ENCODE measurements at regions not wholly inside any gene's neighbourhood (a gene's known extent, or its start where the extent isn't known, plus 50 kb on each side); places are given as distances from the start of the nearest gene placed in this dataset.

DNA sequence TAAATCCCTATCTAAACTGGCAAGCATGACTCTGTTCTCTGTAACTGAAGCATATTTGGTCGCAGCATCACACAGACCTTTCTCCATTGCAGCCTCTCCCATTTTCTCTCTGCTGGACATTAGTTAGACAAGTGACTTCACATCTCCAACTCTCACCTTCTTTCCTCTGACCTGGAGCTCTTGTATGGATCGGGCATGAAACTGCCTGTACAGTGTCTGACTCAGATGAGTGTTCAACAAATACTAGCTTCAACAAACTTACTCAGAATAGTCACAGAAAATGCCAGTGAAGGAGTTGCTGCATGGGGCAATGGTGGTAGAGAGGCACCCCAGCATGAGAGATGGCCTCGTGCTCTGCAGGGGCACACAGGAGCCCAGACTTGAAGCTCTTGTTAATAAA, 104.7 kb upstream of the COPS8 start:
- Histone ChIP-seq H3K4me3 (ENCODE audit: control insufficient read depth in 1 of 7, extremely low read depth in 1 of 7, insufficient read depth in 4 of 7, low read depth in 2 of 7, low read length in 6 of 7) (no peak overlapping the region), H3K9me3 (ENCODE audit: control extremely low read depth in 1 of 5, control insufficient read depth in 4 of 5, insufficient read depth in 2 of 5, low read depth in 1 of 5, low read length in 4 of 5) (peaks cover 0 to 11% (median 0%) of the 10 kb centered on the region in 5 experiments), H3K27me3 (replicated peaks in 2 of 5; ENCODE audit: control insufficient read depth in 4 of 5, insufficient read depth in 5 of 5, low read length in 4 of 5) (peaks cover 0 to 7% (median 2%) of the 10 kb centered on the region in 5 experiments), H3K36me3 (ENCODE audit: control insufficient read depth in 4 of 4, insufficient read depth in 4 of 4, low read length in 3 of 4) (no peaks in the 10 kb centered on the region), H3K27ac (ENCODE audit: insufficient read depth in 1 of 2, low read depth in 1 of 2, low read length in 2 of 2, poor library complexity in 1 of 2, severe bottlenecking in 2 of 2) (no peak overlapping the region), H3K4me1 (ENCODE audit: control extremely low read depth in 1 of 4, control insufficient read depth in 4 of 4, insufficient read depth in 4 of 4, low read length in 3 of 4) (no peaks in the 10 kb centered on the region)
- 91% methylated on average over 3 of the region's 3 CpGs for whole genome bisulfite sequencing (ENCODE audit: insufficient coverage)
- no peak for DNase-seq
- ChIA-PET CTCF (no interaction called here), POLR2A (no interaction called here)

DNA sequence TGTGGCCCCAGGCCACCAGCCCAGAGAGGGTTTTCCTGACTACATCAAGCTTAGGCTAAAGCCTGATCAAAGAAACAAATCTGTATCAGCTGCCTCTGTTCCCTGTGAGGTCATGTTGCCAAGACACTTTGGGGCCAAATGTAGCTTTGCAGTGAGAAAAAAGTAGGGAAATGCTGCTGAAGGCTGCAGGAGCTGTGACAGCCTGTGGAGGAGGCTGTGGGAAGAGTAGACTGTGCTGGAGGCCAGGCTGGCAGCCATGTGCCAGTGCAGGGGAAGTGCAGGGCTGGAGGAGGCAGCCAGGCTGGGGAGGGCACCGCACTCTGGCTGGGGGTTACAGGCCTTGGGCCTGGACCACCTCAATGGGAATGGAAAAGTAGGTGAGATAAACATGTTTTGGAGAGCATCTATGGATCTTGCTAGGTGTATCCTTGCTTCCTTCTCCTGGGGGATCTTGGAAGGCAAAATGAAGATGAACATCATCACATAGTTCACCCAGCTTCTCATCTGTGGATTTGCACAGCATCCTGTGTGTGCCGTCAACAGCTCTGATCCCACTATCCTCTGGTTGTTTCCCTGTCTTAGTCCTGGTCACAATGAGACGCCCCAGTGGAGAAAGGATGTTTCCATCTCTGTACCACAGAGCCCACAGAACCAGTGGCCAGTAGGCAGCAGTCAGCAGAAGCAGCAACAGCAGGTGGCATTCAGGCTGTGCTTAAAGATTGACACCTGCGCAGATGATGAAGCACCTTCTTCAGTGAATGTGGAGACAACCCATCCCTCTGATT, 103.8 kb upstream of the COPS8 start:
- POLR2A ChIA-PET, result interaction anchor here (0.6 kb wide), 1 partner anchor 1060 kb away, joined by 3 read pairs; no protein-coding TSS in a partner anchor
- no peak overlapping the region for H3K4me3 ChIP-seq (ENCODE audit: control insufficient read depth in 1 of 7, extremely low read depth in 1 of 7, insufficient read depth in 4 of 7, low read depth in 2 of 7, low read length in 6 of 7)
- no peak overlapping the region for H3K27ac ChIP-seq (ENCODE audit: insufficient read depth in 1 of 2, low read depth in 1 of 2, low read length in 2 of 2, poor library complexity in 1 of 2, severe bottlenecking in 2 of 2)
- no peaks in the 10 kb centered on the region for H3K36me3 ChIP-seq (ENCODE audit: control insufficient read depth in 4 of 4, insufficient read depth in 4 of 4, low read length in 3 of 4)
- no peaks in the 10 kb centered on the region for H3K4me1 ChIP-seq (ENCODE audit: control extremely low read depth in 1 of 4, control insufficient read depth in 4 of 4, insufficient read depth in 4 of 4, low read length in 3 of 4)
- peaks cover 0 to 7% (median 2%) of the 10 kb centered on the region in 5 experiments for H3K27me3 ChIP-seq (replicated peaks in 2 of 5; ENCODE audit: control insufficient read depth in 4 of 5, insufficient read depth in 5 of 5, low read length in 4 of 5)
- DNase-seq, result no peak
- peaks cover 0 to 11% (median 0%) of the 10 kb centered on the region in 5 experiments for H3K9me3 ChIP-seq (ENCODE audit: control extremely low read depth in 1 of 5, control insufficient read depth in 4 of 5, insufficient read depth in 2 of 5, low read depth in 1 of 5, low read length in 4 of 5)
- 100% methylated on average over 4 of the region's 4 CpGs for WGBS (ENCODE audit: insufficient coverage)
- CTCF ChIA-PET, result no interaction called here

DNA sequence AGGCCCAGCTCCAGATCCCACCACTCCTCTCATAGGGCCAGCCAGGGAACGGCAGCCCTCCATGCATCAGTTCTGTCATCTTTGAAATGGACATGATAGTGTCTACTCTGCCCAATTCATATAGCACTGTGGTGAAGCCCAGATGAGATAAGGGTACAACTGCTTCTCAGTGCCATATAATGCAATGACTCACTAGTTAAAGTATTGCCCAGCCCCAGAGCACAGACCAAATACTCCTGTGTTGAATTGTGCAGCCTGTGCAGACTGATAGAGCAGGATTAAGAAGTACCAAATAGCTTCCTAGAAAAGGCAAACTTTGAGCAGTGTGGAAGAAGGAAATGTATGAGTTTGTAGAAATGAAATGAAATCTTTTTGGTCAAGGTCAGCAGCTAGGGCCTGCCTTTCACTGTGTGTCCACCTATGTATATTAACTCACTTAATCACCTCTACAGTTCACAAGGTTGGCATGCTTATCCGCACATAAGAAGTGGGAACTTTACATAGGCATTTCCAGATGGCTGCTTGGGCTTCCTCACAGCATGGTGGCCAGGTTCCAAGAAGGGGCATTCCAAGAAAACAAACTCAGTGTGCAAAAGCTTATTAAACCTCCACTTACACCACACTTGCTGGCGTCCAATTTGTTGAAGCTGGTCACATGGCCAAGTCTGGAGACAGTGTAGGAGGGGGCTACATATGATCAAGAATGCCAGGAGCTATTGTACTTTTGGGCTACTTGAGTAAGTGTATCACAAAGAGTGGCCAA, 102.8 kb upstream of the COPS8 start:
- Histone ChIP-seq H3K4me1 (ENCODE audit: control extremely low read depth in 1 of 4, control insufficient read depth in 4 of 4, insufficient read depth in 4 of 4, low read length in 3 of 4) (no peaks in the 10 kb centered on the region), H3K4me3 (ENCODE audit: control insufficient read depth in 1 of 7, extremely low read depth in 1 of 7, insufficient read depth in 4 of 7, low read depth in 2 of 7, low read length in 6 of 7) (no peak overlapping the region), H3K9me3 (ENCODE audit: control extremely low read depth in 1 of 5, control insufficient read depth in 4 of 5, insufficient read depth in 2 of 5, low read depth in 1 of 5, low read length in 4 of 5) (peaks cover 0 to 11% (median 0%) of the 10 kb centered on the region in 5 experiments), H3K27me3 (replicated peaks in 2 of 5; ENCODE audit: control insufficient read depth in 4 of 5, insufficient read depth in 5 of 5, low read length in 4 of 5) (peaks cover 0 to 10% (median 0%) of the 10 kb centered on the region in 5 experiments), H3K27ac (ENCODE audit: insufficient read depth in 1 of 2, low read depth in 1 of 2, low read length in 2 of 2, poor library complexity in 1 of 2, severe bottlenecking in 2 of 2) (no peak overlapping the region), H3K36me3 (ENCODE audit: control insufficient read depth in 4 of 4, insufficient read depth in 4 of 4, low read length in 3 of 4) (no peaks in the 10 kb centered on the region)
- ChIA-PET CTCF (no interaction called here), POLR2A (interaction anchor here (0.6 kb wide), 1 partner anchor 1061 kb away, joined by 3 read pairs; no protein-coding TSS in a partner anchor)
- 88% methylated on average over 1 of the region's 3 CpGs for WGBS (ENCODE audit: insufficient coverage)
- DNase-seq, result no peak

- no peaks in the 10 kb centered on the region for H3K36me3 ChIP-seq (ENCODE audit: control insufficient read depth in 4 of 4, insufficient read depth in 4 of 4, low read length in 3 of 4)
- WGBS (ENCODE audit: insufficient coverage), result no CpG with 5 or more reads among the region's 1 CpG
- H3K9me3 ChIP-seq (ENCODE audit: control extremely low read depth in 1 of 5, control insufficient read depth in 4 of 5, insufficient read depth in 2 of 5, low read depth in 1 of 5, low read length in 4 of 5), result peaks cover 0 to 11% (median 0%) of the 10 kb centered on the region in 5 experiments
- H3K4me1 ChIP-seq (ENCODE audit: control extremely low read depth in 1 of 4, control insufficient read depth in 4 of 4, insufficient read depth in 4 of 4, low read length in 3 of 4), result peaks cover 0 to 2% (median 0%) of the 10 kb centered on the region in 4 experiments
- peaks cover 0 to 19% (median 0%) of the 10 kb centered on the region in 5 experiments for H3K27me3 ChIP-seq (replicated peaks in 2 of 5; ENCODE audit: control insufficient read depth in 4 of 5, insufficient read depth in 5 of 5, low read length in 4 of 5)
- CTCF ChIA-PET, result no interaction called here
- POLR2A ChIA-PET, result no interaction called here
- H3K27ac ChIP-seq (ENCODE audit: insufficient read depth in 1 of 2, low read depth in 1 of 2, low read length in 2 of 2, poor library complexity in 1 of 2, severe bottlenecking in 2 of 2), result no peak overlapping the region
- DNase-seq, result no peak
- no peak overlapping the region for H3K4me3 ChIP-seq (ENCODE audit: control insufficient read depth in 1 of 7, extremely low read depth in 1 of 7, insufficient read depth in 4 of 7, low read depth in 2 of 7, low read length in 6 of 7)
Observed at GRCh38 chr2:236984046-236984445, 101.6 kb upstream of the COPS8 start.

DNA sequence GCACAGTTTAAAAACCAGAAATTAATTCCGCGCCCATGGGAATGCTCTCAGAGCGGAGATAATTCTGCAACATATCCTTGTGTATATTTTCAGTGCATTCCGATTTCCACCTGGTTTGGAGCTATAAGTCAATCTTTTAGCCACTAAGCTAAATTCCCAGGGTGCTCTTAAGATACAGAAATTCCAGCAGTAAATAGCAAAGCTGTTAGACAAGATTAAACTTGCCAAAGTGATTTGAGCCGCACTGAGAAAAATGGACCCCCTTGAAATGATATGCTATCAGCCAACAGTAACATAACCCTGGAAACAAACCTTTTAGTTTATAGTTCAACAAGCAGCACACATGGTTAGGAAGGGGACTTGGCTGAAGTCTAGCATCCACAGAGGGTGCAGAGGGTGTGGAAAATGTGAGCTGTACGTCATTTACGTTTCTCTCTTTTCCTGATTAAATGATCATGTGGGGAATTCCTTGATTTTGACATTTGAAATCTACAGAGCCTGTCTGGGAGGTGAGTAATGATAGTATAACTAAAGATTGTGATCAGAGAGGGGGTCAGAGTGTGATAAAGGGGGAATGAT, 99.8 kb upstream of the COPS8 start:
- WGBS (ENCODE audit: insufficient coverage), result 100% methylated on average over 7 of the region's 7 CpGs
- peaks cover 0 to 23% (median 0%) of the 10 kb centered on the region in 5 experiments for H3K27me3 ChIP-seq (replicated peaks in 2 of 5; ENCODE audit: control insufficient read depth in 4 of 5, insufficient read depth in 5 of 5, low read length in 4 of 5)
- ChIA-PET POLR2A (no interaction called here), CTCF (no interaction called here)
- H3K9me3 ChIP-seq (ENCODE audit: control extremely low read depth in 1 of 5, control insufficient read depth in 4 of 5, insufficient read depth in 2 of 5, low read depth in 1 of 5, low read length in 4 of 5), result peaks cover 0 to 11% (median 0%) of the 10 kb centered on the region in 5 experiments
- no peak overlapping the region for H3K4me3 ChIP-seq (ENCODE audit: control insufficient read depth in 1 of 7, extremely low read depth in 1 of 7, insufficient read depth in 4 of 7, low read depth in 2 of 7, low read length in 6 of 7)
- H3K27ac ChIP-seq (ENCODE audit: insufficient read depth in 1 of 2, low read depth in 1 of 2, low read length in 2 of 2, poor library complexity in 1 of 2, severe bottlenecking in 2 of 2), result no peak overlapping the region
- DNase-seq, result no peak
- peaks cover 0 to 2% (median 0%) of the 10 kb centered on the region in 4 experiments for H3K4me1 ChIP-seq (ENCODE audit: control extremely low read depth in 1 of 4, control insufficient read depth in 4 of 4, insufficient read depth in 4 of 4, low read length in 3 of 4)
- H3K36me3 ChIP-seq (ENCODE audit: control insufficient read depth in 4 of 4, insufficient read depth in 4 of 4, low read length in 3 of 4), result no peaks in the 10 kb centered on the region

GRCh38 chr2:236986524-236987330, 99.0 kb upstream of the COPS8 start:
- DNase-seq, result no peak
- Histone ChIP-seq H3K27me3 (replicated peaks in 2 of 5; ENCODE audit: control insufficient read depth in 4 of 5, insufficient read depth in 5 of 5, low read length in 4 of 5) (peaks cover 0 to 28% (median 0%) of the 10 kb centered on the region in 5 experiments), H3K4me3 (ENCODE audit: control insufficient read depth in 1 of 7, extremely low read depth in 1 of 7, insufficient read depth in 4 of 7, low read depth in 2 of 7, low read length in 6 of 7) (no peak overlapping the region), H3K4me1 (ENCODE audit: control extremely low read depth in 1 of 4, control insufficient read depth in 4 of 4, insufficient read depth in 4 of 4, low read length in 3 of 4) (peaks cover 0 to 2% (median 0%) of the 10 kb centered on the region in 4 experiments), H3K36me3 (ENCODE audit: control insufficient read depth in 4 of 4, insufficient read depth in 4 of 4, low read length in 3 of 4) (no peaks in the 10 kb centered on the region), H3K9me3 (ENCODE audit: control extremely low read depth in 1 of 5, control insufficient read depth in 4 of 5, insufficient read depth in 2 of 5, low read depth in 1 of 5, low read length in 4 of 5) (peaks cover 0 to 11% (median 0%) of the 10 kb centered on the region in 5 experiments), H3K27ac (ENCODE audit: insufficient read depth in 1 of 2, low read depth in 1 of 2, low read length in 2 of 2, poor library complexity in 1 of 2, severe bottlenecking in 2 of 2) (no peak overlapping the region)
- ChIA-PET CTCF (no interaction called here), POLR2A (no interaction called here)
- 96% methylated on average over 5 of the region's 10 CpGs for WGBS (ENCODE audit: insufficient coverage)
